Ishikawa (cell line): ENCODE measurements at regions not wholly inside any gene's neighbourhood (a gene's known extent, or its start where the extent isn't known, plus 50 kb on each side); places are given as distances from the start of the nearest gene placed in this dataset.

ENCODE experiments used
- CREB1 ChIP-seq: IDR thresholded peaks from 2 replicates; pipeline ENCODE4 v1.6.1; 2012; ENCODE audit warnings: low read depth
- EP300 ChIP-seq: IDR thresholded peaks from 2 replicates; pipeline ENCODE4 v1.6.1; 2012; ENCODE audit warnings: borderline replicate concordance
- FOXM1 ChIP-seq: IDR thresholded peaks from 2 replicates; pipeline ENCODE4 v1.6.1; 2012; ENCODE audit warnings: low read depth, borderline replicate concordance
- RAD21 ChIP-seq: IDR thresholded peaks from 2 replicates; pipeline ENCODE4 v1.6.1; 2012; ENCODE audit warnings: low read depth
- REST ChIP-seq: IDR thresholded peaks from 2 replicates; pipeline ENCODE4 v1.6.1; 2012; ENCODE audit warnings: low read depth, mild to moderate bottlenecking
- TAF1 ChIP-seq: IDR thresholded peaks from 2 replicates; pipeline ENCODE4 v1.6.1; 2012; ENCODE audit warnings: low read depth, mild to moderate bottlenecking
- TCF12 ChIP-seq: IDR thresholded peaks from 2 replicates; pipeline ENCODE4 v1.6.1; 2012; ENCODE audit warnings: low read depth
- TEAD4 ChIP-seq: IDR thresholded peaks from 2 replicates; pipeline ENCODE4 v1.6.1; 2012
- YY1 ChIP-seq: IDR thresholded peaks from 2 replicates; pipeline ENCODE4 v1.6.1; 2012; ENCODE audit warnings: low read depth
- ZBTB7A ChIP-seq: IDR thresholded peaks from 2 replicates; pipeline ENCODE4 v1.6.1; 2012; ENCODE audit warnings: low read depth

DNA sequence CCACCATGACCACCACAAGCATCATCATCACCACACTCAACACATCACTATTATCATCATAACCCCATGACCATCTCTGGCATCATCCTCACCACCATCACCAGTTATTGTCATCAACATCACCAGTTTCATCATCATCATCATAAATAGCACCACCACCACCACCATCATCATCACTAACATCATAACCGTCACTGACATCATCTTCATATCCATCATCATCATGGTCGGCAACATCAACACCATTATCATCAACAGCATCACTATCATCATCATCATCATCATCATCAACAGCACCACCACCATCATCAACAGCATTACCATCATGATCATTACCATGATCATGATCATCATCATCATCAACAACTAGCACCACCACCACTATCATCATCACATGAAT is 67.2 kb downstream of the MBD3L1 start:
- TF ChIP-seq RAD21, result no peak
- TF ChIP-seq EP300, result no peak
- TF ChIP-seq YY1, result no peak
- TF ChIP-seq FOXM1, result no peak
- no peak for TF ChIP-seq ZBTB7A
- no peak for TF ChIP-seq CREB1
- TF ChIP-seq TCF12, result no peak
- no peak for TF ChIP-seq TAF1
- no peak for TF ChIP-seq REST
- no peak for TF ChIP-seq TEAD4
